NCI-H187 (cell line): ENCODE measurements at regions not wholly inside any gene's neighbourhood (a gene's known extent, or its start where the extent isn't known, plus 50 kb on each side); places are given as distances from the start of the nearest gene placed in this dataset.
"Not testable (repeated sequence)": the region's sequence is repeated elsewhere in the genome, so short reads cannot be mapped to it uniquely, and the experiment has no call there.

Experiments
- DNase-seq, 2 experiments: peaks; one replicate each; lab custom pipeline; 2025; lab: John Stamatoyannopoulos, UW

- DNase-seq = no peak
Observed at GRCh38 chr16:66095676-66096075, 270.8 kb upstream of the CDH5 start.

DNA sequence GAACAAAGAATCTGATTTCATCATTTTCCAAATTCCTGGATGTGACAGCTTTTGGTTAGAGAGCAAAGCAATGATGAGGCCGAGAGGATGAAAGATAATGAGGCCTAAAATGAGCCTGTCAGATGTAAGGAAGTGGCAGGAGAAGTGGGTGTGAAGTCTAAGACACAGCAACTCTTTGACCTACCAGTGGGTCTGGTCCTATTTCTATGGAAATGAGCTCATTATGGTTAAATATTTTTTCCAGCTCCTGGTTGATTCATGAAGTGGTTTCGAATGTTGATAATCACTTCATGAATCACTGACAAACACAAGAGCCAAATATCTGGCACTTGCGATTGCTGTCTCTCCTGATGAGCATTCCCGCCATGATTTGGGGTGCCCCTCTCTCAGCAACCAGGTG lies 273.3 kb upstream of the CDH5 start:
- DNase-seq = no peak

DNA sequence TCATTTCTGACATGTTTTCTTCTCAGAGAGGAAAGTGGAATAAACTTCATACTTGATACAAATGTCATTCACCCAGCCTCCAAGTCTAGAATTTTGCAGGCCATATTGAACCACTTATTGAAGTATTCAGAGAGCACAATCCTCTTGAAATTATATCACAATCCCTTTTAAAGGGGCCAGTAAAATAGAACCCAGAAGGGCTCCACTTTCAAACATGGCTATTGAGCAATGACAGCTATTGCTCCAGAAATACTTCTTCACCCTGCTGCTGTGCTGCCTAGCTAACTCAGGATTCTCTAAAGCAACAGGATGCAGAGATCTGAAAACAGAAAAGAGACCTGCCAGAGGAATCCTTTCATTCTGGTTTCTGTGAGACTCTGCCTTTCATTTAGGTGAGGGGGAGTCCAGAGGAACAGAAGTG lies 275.0 kb upstream of the CDH5 start:
- DNase-seq = no peak

DNA sequence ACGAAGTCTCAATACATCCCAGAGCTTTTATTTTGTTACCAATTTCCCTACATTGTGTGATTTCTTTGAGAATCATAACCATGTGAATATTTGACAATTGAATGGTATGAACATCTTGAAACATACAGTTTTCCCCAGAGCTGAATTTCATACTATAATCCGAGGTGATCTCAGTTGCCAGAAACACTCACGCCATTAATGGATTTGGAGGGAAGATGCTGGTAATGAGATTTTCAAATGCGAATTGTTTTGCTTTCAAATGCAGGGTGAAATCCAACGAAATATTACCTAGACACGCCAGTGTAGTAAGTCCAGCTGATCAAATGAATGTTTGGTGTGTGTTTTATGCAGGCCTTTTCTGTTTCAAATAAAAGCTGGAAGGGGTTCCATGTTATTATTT lies 277.8 kb upstream of the CDH5 start:
- DNase-seq = no peak

DNA sequence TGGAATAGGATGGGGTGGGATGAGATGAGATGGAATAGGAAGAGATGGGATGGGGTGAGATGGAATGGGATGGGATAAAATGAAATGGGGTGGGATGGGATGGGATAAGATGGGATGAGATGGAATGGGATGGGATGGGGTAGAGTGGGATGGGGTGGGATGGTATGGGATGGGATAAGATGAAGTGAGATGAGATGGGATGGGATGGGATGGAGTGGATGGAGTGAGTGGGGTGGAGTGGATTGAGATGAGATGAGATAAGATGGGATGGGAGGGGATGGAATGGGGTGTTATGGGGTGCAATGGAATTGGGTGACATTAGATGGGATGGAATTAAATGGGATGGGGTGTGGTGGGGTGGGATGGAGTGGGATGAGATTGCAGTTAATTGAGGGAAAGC lies 279.2 kb upstream of the CDH5 start:
- DNase-seq = no peak

- DNase-seq = no peak
Observed at GRCh38 chr16:66085651-66086050, 280.8 kb upstream of the CDH5 start.

- DNase-seq = not testable (repeated sequence)
Observed at GRCh38 chr16:66084731-66085130, 281.8 kb upstream of the CDH5 start.

DNA sequence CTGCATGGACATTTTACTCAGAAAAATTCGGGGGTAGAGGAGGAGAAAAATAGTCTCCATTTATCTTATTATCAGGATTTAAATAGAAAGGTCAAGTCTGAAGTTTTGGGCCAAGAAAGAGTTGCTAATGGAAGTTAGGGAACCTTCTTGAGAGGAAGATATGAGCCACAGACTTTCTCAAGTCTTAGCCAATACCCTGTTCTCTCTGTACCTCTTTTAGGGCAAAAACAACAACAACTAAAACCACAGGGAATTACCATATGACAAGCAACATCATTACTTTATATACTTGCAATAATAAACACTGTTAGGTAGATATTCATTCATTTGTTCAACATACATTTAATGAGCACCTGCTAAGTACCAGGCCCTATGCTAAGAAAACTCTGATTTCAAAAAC lies 282.2 kb upstream of the CDH5 start:
- no peak for DNase-seq

GRCh38 chr16:66083171-66083570 lies 283.3 kb upstream of the CDH5 start:
- DNase-seq = no peak

GRCh38 chr16:66082424-66082823 lies 284.1 kb upstream of the CDH5 start:
- DNase-seq = no peak

DNA sequence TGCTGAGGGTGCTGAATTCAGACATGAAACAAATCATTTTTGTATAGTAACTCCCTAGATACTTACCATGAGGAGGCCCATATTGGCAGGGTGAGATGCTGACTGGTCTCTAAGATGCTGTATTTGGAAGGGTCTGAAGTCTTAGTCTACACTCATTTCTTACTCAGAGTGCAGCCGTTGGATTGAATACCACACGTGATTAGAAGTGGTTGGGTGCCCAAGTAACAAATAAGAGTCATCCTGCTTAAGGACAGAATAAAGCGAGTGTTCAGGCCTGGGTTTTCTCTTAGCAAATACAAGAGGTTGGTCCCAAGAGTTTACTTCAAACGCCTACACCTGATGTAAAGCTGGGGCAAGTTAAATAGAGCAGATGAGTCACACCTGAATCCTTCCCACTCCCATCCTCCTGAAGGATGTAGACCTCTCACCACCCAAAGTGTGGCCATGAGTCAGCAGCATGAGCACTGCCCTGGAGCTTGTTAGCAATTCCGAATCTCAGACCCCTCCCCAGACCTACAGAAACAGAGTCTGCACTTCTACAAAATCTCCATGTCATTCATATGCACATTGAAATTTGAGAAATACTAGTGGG lies 284.6 kb upstream of the CDH5 start:
- no peak for DNase-seq

GRCh38 chr16:66079671-66080334 lies 286.7 kb upstream of the CDH5 start:
- no peak for DNase-seq

DNA sequence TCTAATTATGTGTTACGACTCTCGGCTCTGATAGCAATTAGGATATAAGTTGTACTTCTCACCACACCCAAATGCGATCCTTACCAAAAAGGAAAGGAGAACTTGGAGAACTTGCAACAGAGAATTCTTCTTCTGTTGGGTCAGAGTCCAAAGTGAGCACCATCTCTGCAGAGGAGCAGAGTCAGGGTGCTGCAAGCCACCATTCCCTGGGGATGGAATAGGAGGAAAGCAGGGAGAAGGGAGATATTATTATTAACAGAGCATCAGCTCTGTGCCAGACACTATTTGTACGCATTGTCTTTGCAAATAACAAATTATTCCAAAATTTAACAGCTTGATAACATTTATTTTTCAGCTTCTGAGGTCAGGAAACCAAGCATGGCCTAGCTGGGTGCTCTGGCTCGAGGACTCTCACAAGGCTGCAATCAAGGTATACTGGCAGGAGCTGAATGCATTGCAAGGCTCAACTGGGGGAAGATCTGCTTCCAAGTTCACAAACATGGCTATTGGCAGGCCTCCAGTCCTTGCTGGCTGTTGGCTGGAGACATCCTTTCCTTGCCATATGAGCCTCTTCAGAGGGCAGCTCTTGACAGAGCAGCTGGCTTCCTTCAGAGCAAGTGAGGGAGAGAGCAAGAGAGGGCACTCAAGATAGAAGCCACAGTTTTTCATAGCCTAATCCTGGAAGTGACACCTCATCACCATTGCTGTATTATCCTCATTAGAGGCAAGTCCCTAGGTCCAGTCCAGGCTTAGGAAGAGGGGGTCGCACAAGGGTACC lies 296.2 kb upstream of the CDH5 start:
- DNase-seq = no peak

GRCh38 chr16:66069587-66069986 lies 296.9 kb upstream of the CDH5 start:
- DNase-seq = no peak

DNA sequence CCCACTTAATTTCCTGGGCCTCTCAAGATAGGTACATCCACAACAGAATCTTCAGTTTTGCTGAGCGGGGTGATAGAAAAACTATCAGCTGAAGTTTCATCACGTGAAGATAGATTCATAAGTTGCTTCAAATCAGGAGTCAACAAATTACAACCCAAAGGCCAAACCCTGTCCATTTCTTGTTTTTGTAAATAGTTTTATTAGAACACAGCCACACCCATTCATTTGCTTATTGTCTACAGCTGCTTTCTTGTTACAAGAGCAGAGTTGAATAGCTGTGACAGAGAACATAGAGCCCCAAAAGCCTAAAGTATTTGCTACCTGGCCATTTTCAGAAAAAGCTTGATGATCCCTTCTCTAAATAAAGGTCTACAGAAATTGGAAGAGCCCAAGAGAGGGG lies 300.1 kb upstream of the CDH5 start:
- DNase-seq = no peak

GRCh38 chr16:66065925-66066324 lies 300.6 kb upstream of the CDH5 start:
- DNase-seq = no peak

- no peak for DNase-seq
Observed at GRCh38 chr16:66064801-66065530, 301.5 kb upstream of the CDH5 start.

DNA sequence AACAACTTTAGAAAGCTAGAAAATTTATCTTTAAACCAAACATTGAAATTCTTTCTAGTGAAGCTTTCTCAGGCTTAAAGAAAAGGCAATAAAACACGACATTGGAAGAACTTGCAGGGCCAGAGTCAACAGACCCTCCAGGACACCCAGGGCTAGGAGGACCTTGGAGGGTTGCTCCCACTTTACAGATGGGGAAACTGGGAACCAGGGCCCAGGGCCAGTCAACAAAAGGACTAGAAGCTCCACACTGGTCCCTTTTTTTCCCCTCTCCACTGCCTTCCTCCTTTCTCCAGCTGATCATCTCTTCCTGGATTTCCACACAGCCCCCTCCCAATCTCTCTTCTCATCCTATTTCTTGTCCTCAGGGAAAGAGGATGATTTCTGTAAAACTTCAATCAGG lies 307.7 kb upstream of the CDH5 start:
- no peak for DNase-seq

DNA sequence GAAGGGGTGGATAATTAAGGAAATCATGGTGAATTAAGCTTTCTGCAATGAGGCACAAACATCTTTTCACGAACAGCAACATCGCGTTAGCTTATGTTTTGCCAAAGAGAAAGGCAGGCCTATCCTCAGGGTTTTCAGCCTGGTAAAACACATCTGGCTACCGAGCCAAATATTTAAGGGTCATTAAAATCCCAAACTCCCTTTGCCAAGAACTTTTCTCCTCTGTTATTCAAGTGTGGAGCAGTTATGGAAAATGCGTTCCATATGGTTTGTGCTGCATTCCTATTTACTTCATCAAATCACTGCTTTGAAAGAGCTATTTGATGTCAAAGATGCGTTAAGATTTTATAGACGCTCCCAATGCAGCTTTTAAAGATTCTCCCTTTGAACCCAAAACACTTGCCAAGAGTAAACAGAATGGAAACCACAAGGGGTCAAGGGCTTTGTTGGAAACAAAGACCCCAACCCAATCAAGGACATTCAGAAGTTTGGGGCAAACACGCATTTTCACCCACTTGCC lies 308.3 kb upstream of the CDH5 start:
- DNase-seq = no peak

DNA sequence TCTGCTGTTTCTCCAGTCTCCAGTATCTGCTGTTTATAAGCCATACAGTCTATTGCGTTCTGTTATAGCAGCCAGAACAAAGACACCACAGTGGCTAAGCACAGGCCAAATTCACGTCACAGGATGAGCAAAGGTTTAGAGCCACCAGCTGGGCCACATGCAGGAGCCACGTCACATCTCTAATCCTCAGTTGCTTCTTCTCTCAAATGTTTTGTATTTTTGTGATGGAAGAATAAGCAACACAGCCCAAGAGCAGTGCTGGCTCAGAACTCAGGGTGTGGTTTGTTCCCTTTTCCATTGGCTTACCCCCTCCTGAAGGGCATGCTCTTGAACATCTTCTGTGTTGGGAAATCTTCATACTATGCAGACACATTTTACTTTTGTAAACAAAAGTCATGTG lies 309.4 kb upstream of the CDH5 start:
- DNase-seq = no peak

DNA sequence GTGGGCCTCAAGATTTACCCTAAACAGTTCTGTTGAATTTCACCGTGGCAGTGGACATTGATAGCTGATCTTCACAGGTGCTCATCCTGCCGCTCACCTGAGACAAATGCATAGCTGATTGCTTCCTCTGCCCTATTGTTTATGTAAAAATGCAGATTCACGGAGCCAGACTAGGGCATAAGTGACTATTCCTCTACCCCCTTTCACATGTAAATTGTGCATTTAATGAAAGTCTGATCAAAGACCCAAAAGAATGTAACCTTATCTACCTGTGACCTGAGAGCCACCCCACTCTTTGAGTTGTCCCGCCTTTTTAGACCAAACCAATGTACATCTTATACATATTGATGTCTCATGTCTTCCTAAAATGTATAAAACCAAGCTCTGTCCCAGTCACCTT lies 312.4 kb upstream of the CDH5 start:
- DNase-seq = no peak

GRCh38 chr16:66052745-66053144 lies 313.7 kb upstream of the CDH5 start:
- no peak for DNase-seq

- no peak for DNase-seq
Observed at GRCh38 chr16:66050991-66051390, 315.5 kb upstream of the CDH5 start.
